HL-60 (cell line): ENCODE measurements at regions not wholly inside any gene's neighbourhood (a gene's known extent, or its start where the extent isn't known, plus 50 kb on each side); places are given as distances from the start of the nearest gene placed in this dataset.

ENCODE experiments used
- GABPA ChIP-seq: IDR thresholded peaks from 2 replicates; pipeline ENCODE4 v1.6.1; 2012; ENCODE audit warnings: low read depth
- POLR2AphosphoS5 ChIP-seq: IDR thresholded peaks from 2 replicates; pipeline ENCODE4 v1.6.1; 2012; ENCODE audit warnings: low read depth
- SPI1 ChIP-seq: IDR thresholded peaks from 2 replicates; pipeline ENCODE4 v1.6.1; 2012; ENCODE audit warnings: low read depth, mild to moderate bottlenecking, borderline replicate concordance
- TF ChIP-seq, protein P1 (sequence below): IDR thresholded peaks from one replicate; pipeline ENCODE4 v1.5.1; 2011; ENCODE audit warnings: low read length, control low read depth, inconsistent platforms; ENCODE audit not compliant: insufficient read depth
- TF ChIP-seq, protein P2 (sequence below): IDR thresholded peaks from 2 replicates; pipeline ENCODE4 v1.6.1; 2012; ENCODE audit warnings: low read depth; ENCODE audit not compliant: insufficient replicate concordance

DNA sequence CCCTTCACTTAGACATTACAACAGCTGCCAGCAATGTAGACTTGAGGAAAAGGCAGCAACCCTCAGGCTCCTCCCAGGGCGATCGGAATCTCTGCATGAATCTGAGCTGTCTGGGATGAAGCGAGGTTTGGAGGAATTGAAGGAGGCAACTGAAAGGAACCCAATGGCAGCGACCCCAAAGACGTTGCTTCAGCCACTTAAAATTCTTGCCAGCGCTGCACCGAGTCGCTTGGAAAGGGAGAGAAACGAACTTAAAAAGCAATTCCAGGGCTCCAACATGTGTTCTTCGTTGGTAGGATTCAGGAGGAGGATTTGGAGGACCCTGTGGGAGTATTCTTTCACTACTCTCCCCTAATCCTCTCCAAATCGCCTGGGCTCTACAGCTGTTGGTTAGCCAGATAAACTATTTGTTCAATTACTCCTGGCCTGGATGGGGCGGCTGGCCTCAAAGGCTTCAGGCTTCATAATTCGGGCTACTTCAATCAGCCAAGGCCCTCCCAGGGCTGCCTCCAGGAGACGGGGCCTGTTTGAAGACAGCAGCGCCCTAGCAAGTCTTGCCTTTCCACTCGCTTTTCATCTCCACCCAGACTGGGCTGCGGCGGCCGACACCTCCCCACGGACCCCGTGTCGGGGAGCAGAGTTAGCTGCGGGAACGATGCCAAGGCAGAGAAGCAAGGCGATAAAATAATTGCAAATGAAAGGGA lies 72.4 kb upstream of the TMEM45B start:
- TF ChIP-seq, protein P1, sequence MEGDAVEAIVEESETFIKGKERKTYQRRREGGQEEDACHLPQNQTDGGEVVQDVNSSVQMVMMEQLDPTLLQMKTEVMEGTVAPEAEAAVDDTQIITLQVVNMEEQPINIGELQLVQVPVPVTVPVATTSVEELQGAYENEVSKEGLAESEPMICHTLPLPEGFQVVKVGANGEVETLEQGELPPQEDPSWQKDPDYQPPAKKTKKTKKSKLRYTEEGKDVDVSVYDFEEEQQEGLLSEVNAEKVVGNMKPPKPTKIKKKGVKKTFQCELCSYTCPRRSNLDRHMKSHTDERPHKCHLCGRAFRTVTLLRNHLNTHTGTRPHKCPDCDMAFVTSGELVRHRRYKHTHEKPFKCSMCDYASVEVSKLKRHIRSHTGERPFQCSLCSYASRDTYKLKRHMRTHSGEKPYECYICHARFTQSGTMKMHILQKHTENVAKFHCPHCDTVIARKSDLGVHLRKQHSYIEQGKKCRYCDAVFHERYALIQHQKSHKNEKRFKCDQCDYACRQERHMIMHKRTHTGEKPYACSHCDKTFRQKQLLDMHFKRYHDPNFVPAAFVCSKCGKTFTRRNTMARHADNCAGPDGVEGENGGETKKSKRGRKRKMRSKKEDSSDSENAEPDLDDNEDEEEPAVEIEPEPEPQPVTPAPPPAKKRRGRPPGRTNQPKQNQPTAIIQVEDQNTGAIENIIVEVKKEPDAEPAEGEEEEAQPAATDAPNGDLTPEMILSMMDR: no peak
- no peak for TF ChIP-seq GABPA
- no peak for TF ChIP-seq POLR2AphosphoS5
- TF ChIP-seq, protein P2, sequence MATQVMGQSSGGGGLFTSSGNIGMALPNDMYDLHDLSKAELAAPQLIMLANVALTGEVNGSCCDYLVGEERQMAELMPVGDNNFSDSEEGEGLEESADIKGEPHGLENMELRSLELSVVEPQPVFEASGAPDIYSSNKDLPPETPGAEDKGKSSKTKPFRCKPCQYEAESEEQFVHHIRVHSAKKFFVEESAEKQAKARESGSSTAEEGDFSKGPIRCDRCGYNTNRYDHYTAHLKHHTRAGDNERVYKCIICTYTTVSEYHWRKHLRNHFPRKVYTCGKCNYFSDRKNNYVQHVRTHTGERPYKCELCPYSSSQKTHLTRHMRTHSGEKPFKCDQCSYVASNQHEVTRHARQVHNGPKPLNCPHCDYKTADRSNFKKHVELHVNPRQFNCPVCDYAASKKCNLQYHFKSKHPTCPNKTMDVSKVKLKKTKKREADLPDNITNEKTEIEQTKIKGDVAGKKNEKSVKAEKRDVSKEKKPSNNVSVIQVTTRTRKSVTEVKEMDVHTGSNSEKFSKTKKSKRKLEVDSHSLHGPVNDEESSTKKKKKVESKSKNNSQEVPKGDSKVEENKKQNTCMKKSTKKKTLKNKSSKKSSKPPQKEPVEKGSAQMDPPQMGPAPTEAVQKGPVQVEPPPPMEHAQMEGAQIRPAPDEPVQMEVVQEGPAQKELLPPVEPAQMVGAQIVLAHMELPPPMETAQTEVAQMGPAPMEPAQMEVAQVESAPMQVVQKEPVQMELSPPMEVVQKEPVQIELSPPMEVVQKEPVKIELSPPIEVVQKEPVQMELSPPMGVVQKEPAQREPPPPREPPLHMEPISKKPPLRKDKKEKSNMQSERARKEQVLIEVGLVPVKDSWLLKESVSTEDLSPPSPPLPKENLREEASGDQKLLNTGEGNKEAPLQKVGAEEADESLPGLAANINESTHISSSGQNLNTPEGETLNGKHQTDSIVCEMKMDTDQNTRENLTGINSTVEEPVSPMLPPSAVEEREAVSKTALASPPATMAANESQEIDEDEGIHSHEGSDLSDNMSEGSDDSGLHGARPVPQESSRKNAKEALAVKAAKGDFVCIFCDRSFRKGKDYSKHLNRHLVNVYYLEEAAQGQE: no peak
- no peak for TF ChIP-seq SPI1
